Nephron progenitor cell (in vitro differentiated cells): ENCODE measurements at regions not wholly inside any gene's neighbourhood (a gene's known extent, or its start where the extent isn't known, plus 50 kb on each side); places are given as distances from the start of the nearest gene placed in this dataset.

Experiments
- DNase-seq: peaks from one replicate; pipeline ENCODE4 v3.0.0; 2021
- H3K27ac Mint-ChIP-seq: 2 replicates; pipeline ENCODE4 v1.8.0; 2021; ENCODE audit warnings: mild to moderate bottlenecking, moderate library complexity, mixed read lengths
- H3K27me3 Mint-ChIP-seq: 2 replicates; pipeline ENCODE4 v1.8.0; 2021; ENCODE audit warnings: mild to moderate bottlenecking, low read depth, mixed read lengths; ENCODE audit not compliant: poor library complexity
- H3K36me3 Mint-ChIP-seq: 2 replicates; pipeline ENCODE4 v1.8.0; 2021; ENCODE audit warnings: low read depth, mixed read lengths
- H3K4me1 Mint-ChIP-seq: 2 replicates; pipeline ENCODE4 v1.8.0; 2021; ENCODE audit warnings: mixed read lengths
- H3K4me3 Mint-ChIP-seq: 2 replicates; pipeline ENCODE4 v1.8.0; 2021; ENCODE audit warnings: mild to moderate bottlenecking, moderate library complexity, mixed read lengths
- H3K9me3 Mint-ChIP-seq: 2 replicates; pipeline ENCODE4 v1.8.0; 2021; ENCODE audit warnings: mild to moderate bottlenecking, moderate library complexity, mixed read lengths
- TF ChIP-seq, protein P1 (sequence below): fragments of 200-600 bp; sonication (generic); IDR thresholded peaks from 2 replicates; pipeline ENCODE4 v1.5.0; 2021; ENCODE audit warnings: antibody characterized with exemption

DNA sequence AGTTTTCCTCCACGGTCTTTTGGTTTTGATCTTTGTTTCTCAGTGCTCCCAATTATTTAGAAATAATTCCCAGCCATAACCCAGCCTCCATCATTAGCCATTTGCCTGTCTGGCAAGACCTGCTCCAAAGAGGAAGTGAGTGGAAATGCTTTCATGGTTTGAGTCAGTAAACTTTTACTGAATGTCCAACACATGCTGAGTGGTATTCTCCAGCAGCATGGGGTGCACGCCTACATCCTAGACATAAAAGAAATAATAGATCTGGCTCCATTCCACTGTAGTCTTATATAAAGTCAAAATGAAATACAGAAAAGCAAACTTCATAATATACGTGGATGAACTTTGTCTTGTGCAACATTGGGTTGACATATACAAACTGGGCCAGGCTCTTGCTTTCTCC lies 757.2 kb downstream of the TLE1 start:
- Mint-ChIP-seq H3K4me1 (no peaks in the 10 kb centered on the region), H3K36me3 (no peaks in the 10 kb centered on the region), H3K27me3 (no peaks in the 10 kb centered on the region), H3K27ac (no peak overlapping the region), H3K4me3 (no peak overlapping the region), H3K9me3 (peaks cover 17% of the 10 kb centered on the region)
- TF ChIP-seq, protein P1, sequence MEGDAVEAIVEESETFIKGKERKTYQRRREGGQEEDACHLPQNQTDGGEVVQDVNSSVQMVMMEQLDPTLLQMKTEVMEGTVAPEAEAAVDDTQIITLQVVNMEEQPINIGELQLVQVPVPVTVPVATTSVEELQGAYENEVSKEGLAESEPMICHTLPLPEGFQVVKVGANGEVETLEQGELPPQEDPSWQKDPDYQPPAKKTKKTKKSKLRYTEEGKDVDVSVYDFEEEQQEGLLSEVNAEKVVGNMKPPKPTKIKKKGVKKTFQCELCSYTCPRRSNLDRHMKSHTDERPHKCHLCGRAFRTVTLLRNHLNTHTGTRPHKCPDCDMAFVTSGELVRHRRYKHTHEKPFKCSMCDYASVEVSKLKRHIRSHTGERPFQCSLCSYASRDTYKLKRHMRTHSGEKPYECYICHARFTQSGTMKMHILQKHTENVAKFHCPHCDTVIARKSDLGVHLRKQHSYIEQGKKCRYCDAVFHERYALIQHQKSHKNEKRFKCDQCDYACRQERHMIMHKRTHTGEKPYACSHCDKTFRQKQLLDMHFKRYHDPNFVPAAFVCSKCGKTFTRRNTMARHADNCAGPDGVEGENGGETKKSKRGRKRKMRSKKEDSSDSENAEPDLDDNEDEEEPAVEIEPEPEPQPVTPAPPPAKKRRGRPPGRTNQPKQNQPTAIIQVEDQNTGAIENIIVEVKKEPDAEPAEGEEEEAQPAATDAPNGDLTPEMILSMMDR: no peak
- no peak for DNase-seq

DNA sequence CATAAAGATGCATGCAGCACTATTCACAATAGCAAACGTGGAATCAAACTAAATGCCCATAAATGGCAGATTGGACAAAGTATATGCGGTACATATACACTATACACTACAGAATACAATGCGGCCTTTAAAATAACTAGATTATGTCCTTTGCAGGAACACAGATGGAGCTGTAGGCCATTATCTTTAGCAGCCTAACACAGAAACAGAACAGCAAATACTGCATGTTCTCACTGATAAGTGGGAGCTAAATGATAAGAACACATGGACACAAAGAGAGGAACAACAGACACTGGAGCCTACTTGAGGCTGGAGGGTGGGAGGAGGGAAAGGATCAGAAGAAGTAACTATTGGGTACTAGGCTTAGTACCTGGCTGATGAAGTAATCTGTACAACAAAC lies 758.2 kb downstream of the TLE1 start:
- H3K27me3 Mint-ChIP-seq: no peaks in the 10 kb centered on the region
- H3K4me1 Mint-ChIP-seq: no peaks in the 10 kb centered on the region
- H3K9me3 Mint-ChIP-seq: peaks cover 21% of the 10 kb centered on the region
- no peaks in the 10 kb centered on the region for H3K36me3 Mint-ChIP-seq
- H3K4me3 Mint-ChIP-seq: no peak overlapping the region
- TF ChIP-seq, protein P1: no peak
- no peak for DNase-seq
- H3K27ac Mint-ChIP-seq: no peak overlapping the region

DNA sequence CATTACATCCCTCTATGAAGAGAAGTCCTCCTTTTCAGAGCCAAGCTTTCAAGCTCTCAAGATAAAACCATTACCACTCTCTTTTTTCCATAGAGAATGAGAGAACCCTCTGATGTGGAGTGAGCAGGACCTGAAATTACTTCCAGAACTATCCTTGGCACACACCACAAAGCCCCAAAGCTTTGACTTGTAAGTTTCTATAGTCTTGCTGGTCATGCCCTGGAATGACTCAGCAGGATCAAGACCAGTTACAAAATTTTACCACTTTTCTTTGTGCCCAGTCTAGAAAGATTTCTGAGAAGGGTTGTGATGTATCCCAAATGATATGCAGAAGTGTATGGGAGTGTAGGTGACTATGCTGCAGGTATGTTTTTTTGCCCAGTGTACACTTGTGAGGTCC lies 760.6 kb downstream of the TLE1 start:
- peaks cover 21% of the 10 kb centered on the region for H3K9me3 Mint-ChIP-seq
- H3K4me3 Mint-ChIP-seq: no peak overlapping the region
- H3K27me3 Mint-ChIP-seq: no peaks in the 10 kb centered on the region
- no peak overlapping the region for H3K27ac Mint-ChIP-seq
- H3K4me1 Mint-ChIP-seq: no peaks in the 10 kb centered on the region
- TF ChIP-seq, protein P1: no peak
- no peaks in the 10 kb centered on the region for H3K36me3 Mint-ChIP-seq
- DNase-seq: no peak

GRCh38 chr9:80926611-80927010 lies 762.7 kb downstream of the TLE1 start:
- no peaks in the 10 kb centered on the region for H3K36me3 Mint-ChIP-seq

GRCh38 chr9:80922544-80922943 lies 766.8 kb downstream of the TLE1 start:
- peaks cover 17% of the 10 kb centered on the region for H3K36me3 Mint-ChIP-seq
- DNase-seq: no peak
- no peaks in the 10 kb centered on the region for H3K27me3 Mint-ChIP-seq
- TF ChIP-seq, protein P1: no peak
- H3K9me3 Mint-ChIP-seq: peaks cover 42% of the 10 kb centered on the region
- H3K4me3 Mint-ChIP-seq: no peak overlapping the region
- no peak overlapping the region for H3K27ac Mint-ChIP-seq
- no peaks in the 10 kb centered on the region for H3K4me1 Mint-ChIP-seq

More at GRCh38 chr9:80926611-80927010, 762.7 kb downstream of the TLE1 start:
- H3K4me3 Mint-ChIP-seq: no peak overlapping the region
- TF ChIP-seq, protein P1: no peak
- no peak for DNase-seq
- H3K27me3 Mint-ChIP-seq: no peaks in the 10 kb centered on the region
- peaks cover 24% of the 10 kb centered on the region for H3K9me3 Mint-ChIP-seq
- H3K4me1 Mint-ChIP-seq: no peaks in the 10 kb centered on the region
- H3K27ac Mint-ChIP-seq: no peak overlapping the region

DNA sequence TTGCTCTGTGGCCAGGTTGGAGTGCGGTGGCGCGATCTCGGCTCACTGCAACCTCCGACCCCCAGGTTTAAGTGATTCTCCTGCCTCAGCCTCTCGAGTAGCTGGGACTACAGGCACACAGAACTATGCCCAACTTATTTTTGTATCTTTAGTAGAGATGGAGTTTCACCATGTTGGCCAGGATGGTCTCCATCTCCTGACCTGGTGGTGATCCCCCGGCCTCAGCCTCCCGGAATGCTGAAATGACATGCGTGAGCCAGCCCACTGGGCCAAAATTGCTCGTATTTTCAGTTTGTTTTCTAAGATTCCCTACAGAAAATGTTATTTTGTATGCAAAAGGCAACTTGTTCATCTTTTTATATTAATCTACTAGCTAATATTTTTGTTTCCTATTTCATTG lies 782.6 kb downstream of the TLE1 start:
- Mint-ChIP-seq H3K9me3 (no peaks in the 10 kb centered on the region), H3K36me3 (no peaks in the 10 kb centered on the region), H3K4me1 (no peaks in the 10 kb centered on the region), H3K4me3 (no peak overlapping the region), H3K27me3 (no peaks in the 10 kb centered on the region), H3K27ac (no peak overlapping the region)
- TF ChIP-seq, protein P1: no peak
- DNase-seq: no peak
